CD4-positive, alpha-beta T cell (primary cell): ENCODE measurements at regions not wholly inside any gene's neighbourhood (a gene's known extent, or its start where the extent isn't known, plus 50 kb on each side); places are given as distances from the start of the nearest gene placed in this dataset.

Experiments used
- ATAC-seq: fragments of 200-7000 bp; cut with Tn5 transposase; one replicate; pipeline ENCODE4 v1.10.0; 2022; ENCODE audit warnings: mild to moderate bottlenecking; ENCODE audit not compliant: poor library complexity
- CTCF ChIA-PET: fragments of 350-600 bp; sonication (Branson Sonifier 250); formaldehyde crosslinking; loops from one replicate; lab custom pipeline; 2021; ENCODE audit warnings: antibody characterized with exemption, inconsistent platforms; lab: Charles Lee
- POLR2A ChIA-PET: fragments of 350-600 bp; sonication (Branson Sonifier 250); formaldehyde crosslinking; loops from one replicate; lab custom pipeline; 2021; ENCODE audit warnings: antibody characterized with exemption, inconsistent platforms; lab: Charles Lee
- DNase-seq, 14 experiments: peaks; one replicate each; pipeline ENCODE4 v3.0.0-alpha.2; 2013 to 2020; ENCODE audit warnings: mixed read lengths in 2 of 14
- H3K27ac ChIP-seq, 2 donors: one replicate each; pipeline versions ENCODE4 v1.5.1 to v1.7.0; 2013; ENCODE audit warnings: low read length in 2 of 2, low read depth in 1 of 2, mild to moderate bottlenecking in 1 of 2
- H3K27me3 ChIP-seq, 2 experiments: 1 replicate in 1 of 2; 2 replicates in 1 of 2; pipeline versions ENCODE4 v1.6.1 to v1.7.0; 2013; ENCODE audit warnings: low read length in 2 of 2, control low read depth in 1 of 2, mild to moderate bottlenecking in 1 of 2, moderate library complexity in 1 of 2; ENCODE audit not compliant: insufficient read depth in 2 of 2, control insufficient read depth in 1 of 2
- H3K36me3 ChIP-seq: one replicate; pipeline ENCODE4 v1.6.1; 2013; ENCODE audit warnings: low read length, control low read depth; ENCODE audit not compliant: insufficient read depth
- H3K4me1 ChIP-seq: one replicate; pipeline ENCODE4 v1.6.1; 2013; ENCODE audit warnings: low read length, control low read depth; ENCODE audit not compliant: insufficient read depth
- H3K4me3 ChIP-seq: one replicate; pipeline ENCODE4 v1.5.1; 2013; ENCODE audit warnings: mild to moderate bottlenecking, low read length, moderate library complexity
- H3K9me3 ChIP-seq, 2 experiments: 1 replicate in 1 of 2; 2 replicates in 1 of 2; pipeline versions ENCODE4 v1.6.1 to v1.7.0; 2013; ENCODE audit warnings: low read length in 2 of 2, mild to moderate bottlenecking in 2 of 2, control low read depth in 1 of 2, moderate library complexity in 1 of 2; ENCODE audit not compliant: control insufficient read depth in 1 of 2, insufficient read depth in 1 of 2
- H3K27ac Mint-ChIP-seq: one replicate; pipeline ENCODE4 v1.8.0; 2020; ENCODE audit warnings: mixed read lengths
- H3K27me3 Mint-ChIP-seq: one replicate; pipeline ENCODE4 v1.8.0; 2021; ENCODE audit warnings: mixed read lengths
- H3K36me3 Mint-ChIP-seq: one replicate; pipeline ENCODE4 v1.8.0; 2021; ENCODE audit warnings: low read depth, mixed read lengths
- H3K4me1 Mint-ChIP-seq: one replicate; pipeline ENCODE4 v1.8.0; 2021; ENCODE audit warnings: low read depth, mixed read lengths
- H3K4me3 Mint-ChIP-seq: one replicate; pipeline ENCODE4 v1.8.0; 2020; ENCODE audit warnings: mild to moderate bottlenecking, mixed read lengths
- H3K9me3 Mint-ChIP-seq: one replicate; pipeline ENCODE4 v1.8.0; 2020; ENCODE audit warnings: mixed read lengths
- CTCF ChIP-seq: fragments of 200-600 bp; IDR thresholded peaks from one replicate; pipeline ENCODE4 v1.8.0; 2022; ENCODE audit warnings: antibody characterized with exemption, mild to moderate bottlenecking
- intact Hi-C, 2 experiments: fragments of 100-400 bp; cut with DNase I in 1 of 2; cut with micrococcal nuclease in 1 of 2; formaldehyde crosslinking; loops; one replicate each; pipeline versions ENCODE4 v1.15.1 to v1.9.0; 2023 to 2025; cut with DNase I, micrococcal nuclease

DNA sequence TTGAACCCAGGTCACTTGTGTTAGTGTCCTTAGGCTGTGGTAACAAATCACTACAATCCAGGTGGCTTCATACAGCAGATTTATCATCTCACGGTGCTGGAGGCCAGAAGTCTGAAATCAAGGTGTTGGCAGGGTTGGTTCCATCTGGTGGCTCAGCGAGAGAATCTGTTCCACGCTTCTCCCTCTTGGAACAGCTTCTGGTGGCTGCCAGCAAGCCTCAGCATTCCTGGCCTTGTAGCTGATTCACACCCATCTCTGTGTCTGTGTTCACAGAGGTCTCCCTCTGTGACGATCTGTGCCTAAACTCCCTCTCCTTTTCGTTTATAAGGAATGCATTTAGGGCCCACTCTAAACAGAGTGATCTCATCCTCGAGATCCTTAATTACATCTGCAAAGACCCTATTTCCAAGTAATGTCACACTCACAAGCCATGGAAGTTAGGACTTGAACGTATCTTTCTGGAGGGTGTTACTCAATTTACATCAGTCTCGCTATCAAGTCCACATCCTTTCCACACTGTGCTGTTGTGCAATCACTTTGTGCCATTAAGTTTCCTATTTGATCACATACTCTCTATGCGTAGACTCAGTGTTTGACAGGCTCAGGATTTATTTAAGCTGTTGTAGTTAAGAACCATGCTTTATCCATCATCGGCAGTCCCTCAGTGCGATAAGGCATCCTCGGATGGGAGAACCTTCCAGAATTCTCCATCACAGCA lies 164.4 kb downstream of the SOCS6 start:
- Mint-ChIP-seq H3K36me3 (no peaks in the 10 kb centered on the region), H3K9me3 (no peaks in the 10 kb centered on the region), H3K27me3 (no peaks in the 10 kb centered on the region), H3K4me3 (no peak overlapping the region), H3K4me1 (no peaks in the 10 kb centered on the region), H3K27ac (no peak overlapping the region)
- no peaks in the 10 kb centered on the region for H3K27me3 ChIP-seq
- no peak overlapping the region for H3K4me3 ChIP-seq
- TF ChIP-seq CTCF = no peak
- ATAC-seq (no peak), DNase-seq (no peak)
- no peaks in the 10 kb centered on the region for H3K9me3 ChIP-seq
- POLR2A ChIA-PET = no interaction called here
- intact Hi-C loops = loop anchor here in 1 of 2 experiments (5.0 kb wide), 1 partner anchor 256 kb away; no protein-coding TSS in a partner anchor
- no peak overlapping the region for H3K27ac ChIP-seq
- no peaks in the 10 kb centered on the region for H3K4me1 ChIP-seq
- H3K36me3 ChIP-seq = no peaks in the 10 kb centered on the region
- CTCF ChIA-PET = no interaction called here

GRCh38 chr18:70452501-70452900 lies 163.7 kb downstream of the SOCS6 start:
- Mint-ChIP-seq H3K36me3 (no peaks in the 10 kb centered on the region), H3K27ac (no peak overlapping the region), H3K9me3 (no peaks in the 10 kb centered on the region), H3K4me3 (no peak overlapping the region), H3K27me3 (peaks cover under 1% of the 10 kb centered on the region), H3K4me1 (no peaks in the 10 kb centered on the region)
- Histone ChIP-seq H3K4me1 (no peaks in the 10 kb centered on the region), H3K27ac (no peak overlapping the region), H3K4me3 (no peak overlapping the region), H3K36me3 (no peaks in the 10 kb centered on the region), H3K27me3 (no peaks in the 10 kb centered on the region), H3K9me3 (no peaks in the 10 kb centered on the region)
- ChIA-PET POLR2A (no interaction called here), CTCF (no interaction called here)
- no peak for ATAC-seq
- TF ChIP-seq CTCF = no peak
- no peak for DNase-seq
- intact Hi-C loops = loop anchor here in 1 of 2 experiments (5.0 kb wide), 1 partner anchor 255 kb away; no protein-coding TSS in a partner anchor

DNA sequence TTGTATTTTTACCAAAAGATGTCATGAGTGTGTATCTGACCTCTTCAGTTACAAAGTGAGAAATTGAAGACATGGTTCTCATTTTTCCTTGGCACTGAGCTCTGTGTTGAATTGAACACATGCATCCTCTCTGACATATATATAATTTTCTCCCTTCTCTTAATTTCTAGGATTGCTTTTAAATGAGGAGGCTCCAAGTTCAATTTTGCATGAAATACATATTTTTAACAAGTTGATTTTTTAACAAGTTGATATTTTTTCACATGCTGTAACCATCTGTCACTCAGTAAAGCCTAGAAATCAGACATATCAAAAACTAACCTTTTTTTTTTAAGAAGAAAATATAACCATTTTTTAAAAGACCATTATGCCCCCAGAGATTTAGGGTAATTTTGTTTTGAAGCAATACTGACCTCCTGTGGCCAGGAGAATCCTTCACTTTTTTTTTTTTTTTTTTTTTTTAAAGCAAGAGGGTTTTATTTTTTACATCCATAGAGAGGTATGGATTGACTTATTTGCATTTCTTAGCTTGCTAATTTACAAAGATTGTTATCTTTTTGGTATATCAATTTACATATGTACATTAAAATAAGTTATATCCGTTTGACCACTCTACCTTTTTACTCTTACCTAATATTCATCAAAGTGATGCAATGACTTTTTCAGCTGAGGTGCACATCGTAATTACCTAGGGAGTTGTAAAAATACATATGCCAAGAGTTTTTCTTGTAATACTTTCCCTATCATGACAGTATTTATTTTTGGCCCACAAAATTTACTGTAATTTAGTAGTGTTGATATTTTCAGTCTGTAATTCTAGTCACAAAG lies 161.8 kb downstream of the SOCS6 start:
- Histone ChIP-seq H3K4me1 (no peaks in the 10 kb centered on the region), H3K9me3 (no peaks in the 10 kb centered on the region), H3K36me3 (no peaks in the 10 kb centered on the region), H3K27me3 (no peaks in the 10 kb centered on the region), H3K27ac (no peak overlapping the region), H3K4me3 (no peak overlapping the region)
- intact Hi-C loops = loop anchor here in 1 of 2 experiments (5.0 kb wide), 1 partner anchor 253 kb away; no protein-coding TSS in a partner anchor
- POLR2A ChIA-PET = no interaction called here
- H3K27me3 Mint-ChIP-seq = peaks cover 5% of the 10 kb centered on the region
- no peak overlapping the region for H3K4me3 Mint-ChIP-seq
- CTCF ChIA-PET = interaction anchor here (0.7 kb wide), 1 partner anchor 1548 kb away, joined by 3 read pairs; no protein-coding TSS in a partner anchor
- no peak overlapping the region for H3K27ac Mint-ChIP-seq
- TF ChIP-seq CTCF = no peak
- no peak for DNase-seq
- no peaks in the 10 kb centered on the region for H3K4me1 Mint-ChIP-seq
- no peaks in the 10 kb centered on the region for H3K9me3 Mint-ChIP-seq
- no peak for ATAC-seq
- no peaks in the 10 kb centered on the region for H3K36me3 Mint-ChIP-seq
